SK-N-SH (cell line): ENCODE measurements at regions not wholly inside any gene's neighbourhood (a gene's known extent, or its start where the extent isn't known, plus 50 kb on each side); places are given as distances from the start of the nearest gene placed in this dataset.

Source experiments
- EP300 ChIP-seq, 2 experiments: IDR thresholded peaks; 2 replicates each; pipeline versions ENCODE4 v1.4.0 to v1.6.1; 2012; ENCODE audit warnings: borderline replicate concordance in 1 of 2, low read depth in 1 of 2, low read length in 1 of 2
- EZH2phosphoT487 ChIP-seq: fragments of 200-600 bp; sonication (generic); IDR thresholded peaks from 2 replicates; pipeline ENCODE4 v1.6.1; 2017; ENCODE audit warnings: low read depth, mixed run types, mild to moderate bottlenecking, antibody characterized with exemption, moderate library complexity, borderline replicate concordance
- JUND ChIP-seq: IDR thresholded peaks from 2 replicates; pipeline ENCODE4 v1.4.0; 2012
- POLR2AphosphoS5 ChIP-seq: IDR thresholded peaks from 2 replicates; pipeline ENCODE4 v1.6.1; 2012; ENCODE audit warnings: low read depth, low read length
- RAD21 ChIP-seq: IDR thresholded peaks from 2 replicates; pipeline ENCODE4 v1.6.1; 2012; ENCODE audit warnings: mild to moderate bottlenecking, low read length
- RFX5 ChIP-seq: IDR thresholded peaks from 2 replicates; pipeline ENCODE4 v1.6.1; 2012; ENCODE audit warnings: mild to moderate bottlenecking, improper control_type of control experiment, low read length
- SIN3A ChIP-seq: IDR thresholded peaks from 2 replicates; pipeline ENCODE4 v1.6.1; 2012; ENCODE audit warnings: low read depth, mild to moderate bottlenecking, low read length, moderate library complexity, borderline replicate concordance
- TF ChIP-seq, protein P1 (sequence below): fragments of 150-350 bp; IDR thresholded peaks from 2 replicates; pipeline ENCODE4 v1.6.1; 2016; ENCODE audit warnings: mild to moderate bottlenecking, low read depth, low read length
- TF ChIP-seq, protein P2 (sequence below): fragments of 200-600 bp; sonication (generic); IDR thresholded peaks from 2 replicates; pipeline ENCODE4 v1.6.1; 2017; ENCODE audit warnings: antibody characterized with exemption, mild to moderate bottlenecking, moderate library complexity
- TF ChIP-seq, protein P3 (sequence below): IDR thresholded peaks from 2 replicates; pipeline ENCODE4 v1.4.0; 2012; ENCODE audit warnings: low read depth, borderline replicate concordance

DNA sequence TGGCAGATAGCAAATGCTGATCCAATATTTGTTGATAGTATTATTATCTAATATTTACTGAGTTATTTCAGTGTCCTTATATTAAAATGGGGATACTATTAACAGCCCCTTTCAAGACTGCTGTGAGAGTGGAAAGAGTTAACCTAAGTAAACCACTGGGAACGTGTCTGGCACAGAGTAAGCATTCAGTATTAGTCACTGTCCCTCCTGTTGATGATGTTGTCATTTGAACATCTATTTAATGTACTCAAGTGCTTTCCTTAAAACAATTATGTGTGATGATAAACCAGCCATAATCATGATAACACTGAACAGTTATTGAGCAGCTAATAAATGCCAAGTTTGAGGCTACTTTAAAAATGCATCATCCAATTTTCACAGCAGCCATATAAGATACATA is 135.7 kb upstream of the XYLT1 start:
- TF ChIP-seq, protein P1, sequence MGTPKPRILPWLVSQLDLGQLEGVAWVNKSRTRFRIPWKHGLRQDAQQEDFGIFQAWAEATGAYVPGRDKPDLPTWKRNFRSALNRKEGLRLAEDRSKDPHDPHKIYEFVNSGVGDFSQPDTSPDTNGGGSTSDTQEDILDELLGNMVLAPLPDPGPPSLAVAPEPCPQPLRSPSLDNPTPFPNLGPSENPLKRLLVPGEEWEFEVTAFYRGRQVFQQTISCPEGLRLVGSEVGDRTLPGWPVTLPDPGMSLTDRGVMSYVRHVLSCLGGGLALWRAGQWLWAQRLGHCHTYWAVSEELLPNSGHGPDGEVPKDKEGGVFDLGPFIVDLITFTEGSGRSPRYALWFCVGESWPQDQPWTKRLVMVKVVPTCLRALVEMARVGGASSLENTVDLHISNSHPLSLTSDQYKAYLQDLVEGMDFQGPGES = no peak
- TF ChIP-seq, protein P2, sequence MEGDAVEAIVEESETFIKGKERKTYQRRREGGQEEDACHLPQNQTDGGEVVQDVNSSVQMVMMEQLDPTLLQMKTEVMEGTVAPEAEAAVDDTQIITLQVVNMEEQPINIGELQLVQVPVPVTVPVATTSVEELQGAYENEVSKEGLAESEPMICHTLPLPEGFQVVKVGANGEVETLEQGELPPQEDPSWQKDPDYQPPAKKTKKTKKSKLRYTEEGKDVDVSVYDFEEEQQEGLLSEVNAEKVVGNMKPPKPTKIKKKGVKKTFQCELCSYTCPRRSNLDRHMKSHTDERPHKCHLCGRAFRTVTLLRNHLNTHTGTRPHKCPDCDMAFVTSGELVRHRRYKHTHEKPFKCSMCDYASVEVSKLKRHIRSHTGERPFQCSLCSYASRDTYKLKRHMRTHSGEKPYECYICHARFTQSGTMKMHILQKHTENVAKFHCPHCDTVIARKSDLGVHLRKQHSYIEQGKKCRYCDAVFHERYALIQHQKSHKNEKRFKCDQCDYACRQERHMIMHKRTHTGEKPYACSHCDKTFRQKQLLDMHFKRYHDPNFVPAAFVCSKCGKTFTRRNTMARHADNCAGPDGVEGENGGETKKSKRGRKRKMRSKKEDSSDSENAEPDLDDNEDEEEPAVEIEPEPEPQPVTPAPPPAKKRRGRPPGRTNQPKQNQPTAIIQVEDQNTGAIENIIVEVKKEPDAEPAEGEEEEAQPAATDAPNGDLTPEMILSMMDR = no peak
- TF ChIP-seq EP300 (IDR thresholded peaks at IDR 0.05; ENCODE audit: borderline replicate concordance in 1 of 2, low read depth in 1 of 2, low read length in 1 of 2) (peak; percentile 15 to 90; a peak in 3 of 4 replicates), RFX5 (no peak), EZH2phosphoT487 (no peak), RAD21 (peak; percentile 39; the same call in 1 of the 2 replicates), SIN3A (no peak), POLR2AphosphoS5 (no peak; the same call in 1 of the 2 replicates), JUND (no peak)
- TF ChIP-seq, protein P3, sequence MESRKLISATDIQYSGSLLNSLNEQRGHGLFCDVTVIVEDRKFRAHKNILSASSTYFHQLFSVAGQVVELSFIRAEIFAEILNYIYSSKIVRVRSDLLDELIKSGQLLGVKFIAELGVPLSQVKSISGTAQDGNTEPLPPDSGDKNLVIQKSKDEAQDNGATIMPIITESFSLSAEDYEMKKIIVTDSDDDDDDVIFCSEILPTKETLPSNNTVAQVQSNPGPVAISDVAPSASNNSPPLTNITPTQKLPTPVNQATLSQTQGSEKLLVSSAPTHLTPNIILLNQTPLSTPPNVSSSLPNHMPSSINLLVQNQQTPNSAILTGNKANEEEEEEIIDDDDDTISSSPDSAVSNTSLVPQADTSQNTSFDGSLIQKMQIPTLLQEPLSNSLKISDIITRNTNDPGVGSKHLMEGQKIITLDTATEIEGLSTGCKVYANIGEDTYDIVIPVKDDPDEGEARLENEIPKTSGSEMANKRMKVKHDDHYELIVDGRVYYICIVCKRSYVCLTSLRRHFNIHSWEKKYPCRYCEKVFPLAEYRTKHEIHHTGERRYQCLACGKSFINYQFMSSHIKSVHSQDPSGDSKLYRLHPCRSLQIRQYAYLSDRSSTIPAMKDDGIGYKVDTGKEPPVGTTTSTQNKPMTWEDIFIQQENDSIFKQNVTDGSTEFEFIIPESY = no peak
